Erythroblast (primary cell): ENCODE measurements at regions not wholly inside any gene's neighbourhood (a gene's known extent, or its start where the extent isn't known, plus 50 kb on each side); places are given as distances from the start of the nearest gene placed in this dataset.

Experiments used
- GATA1 ChIP-seq: IDR thresholded peaks from 2 replicates; pipeline ENCODE4 v1.6.1; 2011; ENCODE audit warnings: low read depth, mild to moderate bottlenecking, control low read depth, low read length, moderate library complexity
- POLR2A ChIP-seq: IDR thresholded peaks from 2 replicates; pipeline ENCODE4 v1.6.1; 2011; ENCODE audit warnings: mild to moderate bottlenecking, low read length

- TF ChIP-seq GATA1: no peak
- TF ChIP-seq POLR2A: no peak
Observed at GRCh38 chr2:192484903-192485302, 290.2 kb upstream of the TMEFF2 start.
